ENCODE measurements at regions not wholly inside any gene's neighbourhood (a gene's known extent, or its start where the extent isn't known, plus 50 kb on each side); places are given as distances from the start of the nearest gene placed in this dataset.

GRCh38 chr11:40023724-40024123 is 1435.7 kb downstream of the LRRC4C start (continued):
- TF ChIP-seq, protein P1, sequence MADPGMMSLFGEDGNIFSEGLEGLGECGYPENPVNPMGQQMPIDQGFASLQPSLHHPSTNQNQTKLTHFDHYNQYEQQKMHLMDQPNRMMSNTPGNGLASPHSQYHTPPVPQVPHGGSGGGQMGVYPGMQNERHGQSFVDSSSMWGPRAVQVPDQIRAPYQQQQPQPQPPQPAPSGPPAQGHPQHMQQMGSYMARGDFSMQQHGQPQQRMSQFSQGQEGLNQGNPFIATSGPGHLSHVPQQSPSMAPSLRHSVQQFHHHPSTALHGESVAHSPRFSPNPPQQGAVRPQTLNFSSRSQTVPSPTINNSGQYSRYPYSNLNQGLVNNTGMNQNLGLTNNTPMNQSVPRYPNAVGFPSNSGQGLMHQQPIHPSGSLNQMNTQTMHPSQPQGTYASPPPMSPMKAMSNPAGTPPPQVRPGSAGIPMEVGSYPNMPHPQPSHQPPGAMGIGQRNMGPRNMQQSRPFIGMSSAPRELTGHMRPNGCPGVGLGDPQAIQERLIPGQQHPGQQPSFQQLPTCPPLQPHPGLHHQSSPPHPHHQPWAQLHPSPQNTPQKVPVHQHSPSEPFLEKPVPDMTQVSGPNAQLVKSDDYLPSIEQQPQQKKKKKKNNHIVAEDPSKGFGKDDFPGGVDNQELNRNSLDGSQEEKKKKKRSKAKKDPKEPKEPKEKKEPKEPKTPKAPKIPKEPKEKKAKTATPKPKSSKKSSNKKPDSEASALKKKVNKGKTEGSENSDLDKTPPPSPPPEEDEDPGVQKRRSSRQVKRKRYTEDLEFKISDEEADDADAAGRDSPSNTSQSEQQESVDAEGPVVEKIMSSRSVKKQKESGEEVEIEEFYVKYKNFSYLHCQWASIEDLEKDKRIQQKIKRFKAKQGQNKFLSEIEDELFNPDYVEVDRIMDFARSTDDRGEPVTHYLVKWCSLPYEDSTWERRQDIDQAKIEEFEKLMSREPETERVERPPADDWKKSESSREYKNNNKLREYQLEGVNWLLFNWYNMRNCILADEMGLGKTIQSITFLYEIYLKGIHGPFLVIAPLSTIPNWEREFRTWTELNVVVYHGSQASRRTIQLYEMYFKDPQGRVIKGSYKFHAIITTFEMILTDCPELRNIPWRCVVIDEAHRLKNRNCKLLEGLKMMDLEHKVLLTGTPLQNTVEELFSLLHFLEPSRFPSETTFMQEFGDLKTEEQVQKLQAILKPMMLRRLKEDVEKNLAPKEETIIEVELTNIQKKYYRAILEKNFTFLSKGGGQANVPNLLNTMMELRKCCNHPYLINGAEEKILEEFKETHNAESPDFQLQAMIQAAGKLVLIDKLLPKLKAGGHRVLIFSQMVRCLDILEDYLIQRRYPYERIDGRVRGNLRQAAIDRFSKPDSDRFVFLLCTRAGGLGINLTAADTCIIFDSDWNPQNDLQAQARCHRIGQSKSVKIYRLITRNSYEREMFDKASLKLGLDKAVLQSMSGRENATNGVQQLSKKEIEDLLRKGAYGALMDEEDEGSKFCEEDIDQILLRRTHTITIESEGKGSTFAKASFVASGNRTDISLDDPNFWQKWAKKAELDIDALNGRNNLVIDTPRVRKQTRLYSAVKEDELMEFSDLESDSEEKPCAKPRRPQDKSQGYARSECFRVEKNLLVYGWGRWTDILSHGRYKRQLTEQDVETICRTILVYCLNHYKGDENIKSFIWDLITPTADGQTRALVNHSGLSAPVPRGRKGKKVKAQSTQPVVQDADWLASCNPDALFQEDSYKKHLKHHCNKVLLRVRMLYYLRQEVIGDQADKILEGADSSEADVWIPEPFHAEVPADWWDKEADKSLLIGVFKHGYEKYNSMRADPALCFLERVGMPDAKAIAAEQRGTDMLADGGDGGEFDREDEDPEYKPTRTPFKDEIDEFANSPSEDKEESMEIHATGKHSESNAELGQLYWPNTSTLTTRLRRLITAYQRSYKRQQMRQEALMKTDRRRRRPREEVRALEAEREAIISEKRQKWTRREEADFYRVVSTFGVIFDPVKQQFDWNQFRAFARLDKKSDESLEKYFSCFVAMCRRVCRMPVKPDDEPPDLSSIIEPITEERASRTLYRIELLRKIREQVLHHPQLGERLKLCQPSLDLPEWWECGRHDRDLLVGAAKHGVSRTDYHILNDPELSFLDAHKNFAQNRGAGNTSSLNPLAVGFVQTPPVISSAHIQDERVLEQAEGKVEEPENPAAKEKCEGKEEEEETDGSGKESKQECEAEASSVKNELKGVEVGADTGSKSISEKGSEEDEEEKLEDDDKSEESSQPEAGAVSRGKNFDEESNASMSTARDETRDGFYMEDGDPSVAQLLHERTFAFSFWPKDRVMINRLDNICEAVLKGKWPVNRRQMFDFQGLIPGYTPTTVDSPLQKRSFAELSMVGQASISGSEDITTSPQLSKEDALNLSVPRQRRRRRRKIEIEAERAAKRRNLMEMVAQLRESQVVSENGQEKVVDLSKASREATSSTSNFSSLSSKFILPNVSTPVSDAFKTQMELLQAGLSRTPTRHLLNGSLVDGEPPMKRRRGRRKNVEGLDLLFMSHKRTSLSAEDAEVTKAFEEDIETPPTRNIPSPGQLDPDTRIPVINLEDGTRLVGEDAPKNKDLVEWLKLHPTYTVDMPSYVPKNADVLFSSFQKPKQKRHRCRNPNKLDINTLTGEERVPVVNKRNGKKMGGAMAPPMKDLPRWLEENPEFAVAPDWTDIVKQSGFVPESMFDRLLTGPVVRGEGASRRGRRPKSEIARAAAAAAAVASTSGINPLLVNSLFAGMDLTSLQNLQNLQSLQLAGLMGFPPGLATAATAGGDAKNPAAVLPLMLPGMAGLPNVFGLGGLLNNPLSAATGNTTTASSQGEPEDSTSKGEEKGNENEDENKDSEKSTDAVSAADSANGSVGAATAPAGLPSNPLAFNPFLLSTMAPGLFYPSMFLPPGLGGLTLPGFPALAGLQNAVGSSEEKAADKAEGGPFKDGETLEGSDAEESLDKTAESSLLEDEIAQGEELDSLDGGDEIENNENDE (IDR thresholded peaks at IDR 0.05; ENCODE audit: insufficient replicate concordance, low read length), result no peak
- TF ChIP-seq TBP (IDR thresholded peaks at IDR 0.05; ENCODE audit: low read depth, low read length), result no peak
